ENCODE measurements at regions not wholly inside any gene's neighbourhood (a gene's known extent, or its start where the extent isn't known, plus 50 kb on each side); places are given as distances from the start of the nearest gene placed in this dataset.

- TF ChIP-seq CTCF (IDR thresholded peaks at IDR 0.05; ENCODE audit: insufficient read depth, low read length, missing control alignments), result no peak
- ChIA-PET CTCF (no interaction called here), POLR2A (no interaction called here)
- no peak overlapping the region for H3K4me3 ChIP-seq (ENCODE audit: low read depth, low read length)
- DNase-seq (ENCODE audit: low read depth, low spot score), result no peak
These were observed 173.0 kb upstream of the TET2 start for GRCh38 chr4:104973708-104974107.

- POLR2A ChIA-PET, result no interaction called here
- no peak overlapping the region for H3K4me3 ChIP-seq (ENCODE audit: low read depth, low read length)
- CTCF ChIA-PET, result no interaction called here
- no peak for TF ChIP-seq CTCF (IDR thresholded peaks at IDR 0.05; ENCODE audit: insufficient read depth, low read length, missing control alignments)
- DNase-seq (ENCODE audit: low read depth, low spot score), result no peak
These were observed 171.1 kb upstream of the TET2 start for GRCh38 chr4:104975617-104976016.

GRCh38 chr4:104976262-104976661, 170.4 kb upstream of the TET2 start:
- H3K4me3 ChIP-seq (ENCODE audit: low read depth, low read length), result no peak overlapping the region
- CTCF ChIA-PET, result no interaction called here
- TF ChIP-seq CTCF (IDR thresholded peaks at IDR 0.05; ENCODE audit: insufficient read depth, low read length, missing control alignments), result no peak
- no peak for DNase-seq (ENCODE audit: low read depth, low spot score)
- POLR2A ChIA-PET, result no interaction called here

GRCh38 chr4:104979083-104979760, 167.5 kb upstream of the TET2 start:
- CTCF ChIA-PET, result no interaction called here
- DNase-seq (ENCODE audit: low read depth, low spot score), result no peak
- TF ChIP-seq CTCF (IDR thresholded peaks at IDR 0.05; ENCODE audit: insufficient read depth, low read length, missing control alignments), result no peak
- H3K4me3 ChIP-seq (ENCODE audit: low read depth, low read length), result no peak overlapping the region
- POLR2A ChIA-PET, result no interaction called here

- POLR2A ChIA-PET, result no interaction called here
These were observed 163.0 kb upstream of the TET2 start for GRCh38 chr4:104983615-104984179.

GRCh38 chr4:104986306-104986705, 160.4 kb upstream of the TET2 start:
- ChIA-PET CTCF (no interaction called here), POLR2A (no interaction called here)
- no peak for DNase-seq (ENCODE audit: low read depth, low spot score)
- H3K4me3 ChIP-seq (ENCODE audit: low read depth, low read length), result no peak overlapping the region
- no peak for TF ChIP-seq CTCF (IDR thresholded peaks at IDR 0.05; ENCODE audit: insufficient read depth, low read length, missing control alignments)

More at GRCh38 chr4:104983615-104984179, 163.0 kb upstream of the TET2 start:
- no peak overlapping the region for H3K4me3 ChIP-seq (ENCODE audit: low read depth, low read length)
- no peak for TF ChIP-seq CTCF (IDR thresholded peaks at IDR 0.05; ENCODE audit: insufficient read depth, low read length, missing control alignments)
- DNase-seq (ENCODE audit: low read depth, low spot score), result no peak
- CTCF ChIA-PET, result no interaction called here
